ENCODE measurements at regions not wholly inside any gene's neighbourhood (a gene's known extent, or its start where the extent isn't known, plus 50 kb on each side); places are given as distances from the start of the nearest gene placed in this dataset.

DNA sequence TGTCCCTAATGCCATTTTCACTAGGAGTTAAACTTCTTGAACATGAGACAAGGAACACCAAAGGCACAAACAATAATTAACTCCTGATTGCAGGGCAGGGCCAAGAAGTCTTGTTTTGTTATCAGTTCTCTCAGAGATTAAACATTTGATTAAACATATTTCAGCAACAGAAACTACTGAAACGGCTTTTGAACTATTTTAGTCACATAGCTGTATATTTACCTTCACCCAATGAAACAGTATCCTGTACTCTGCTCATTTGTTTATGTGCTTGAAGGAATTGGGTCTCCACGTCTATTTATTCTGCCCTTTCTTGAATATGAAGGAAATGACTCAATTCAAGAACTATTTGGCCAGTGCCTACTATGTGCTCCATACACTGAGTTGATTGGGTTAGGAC is 51.3 kb upstream of the PTCSC3 start:
- no peak overlapping the region for H3K4me3 ChIP-seq (ENCODE audit: control insufficient read depth, low read depth, low read length)
- no peak for DNase-seq (ENCODE audit: low read depth)
- no peak for TF ChIP-seq CTCF (IDR thresholded peaks at IDR 0.05; ENCODE audit: control insufficient read depth, insufficient read depth, low read depth, low read length, missing control alignments)

DNA sequence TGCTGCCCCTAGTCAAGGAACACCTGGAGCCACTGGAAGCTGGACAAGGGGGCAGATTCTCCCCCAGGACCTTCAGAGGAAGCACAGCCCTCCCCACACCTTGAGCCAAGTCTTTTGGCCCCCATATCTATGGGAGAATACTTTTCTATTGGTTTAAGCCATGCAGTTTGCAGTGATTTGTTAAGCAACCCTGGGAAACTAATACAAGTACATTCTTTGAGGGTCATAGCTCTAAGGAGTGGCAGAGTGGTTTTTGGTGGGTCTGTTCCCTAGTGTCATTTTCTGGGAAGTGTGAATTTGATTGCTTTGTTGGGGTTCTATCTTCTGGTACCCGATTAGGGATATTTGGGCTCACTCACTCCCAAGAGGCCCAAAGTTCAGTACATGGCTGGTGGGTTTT is 50.8 kb upstream of the PTCSC3 start:
- no peak overlapping the region for H3K4me3 ChIP-seq (ENCODE audit: control insufficient read depth, low read depth, low read length)
- TF ChIP-seq CTCF (IDR thresholded peaks at IDR 0.05; ENCODE audit: control insufficient read depth, insufficient read depth, low read depth, low read length, missing control alignments), result no peak
- no peak for DNase-seq (ENCODE audit: low read depth)

All from AG09309 (cell line).